ENCODE measurements at regions not wholly inside any gene's neighbourhood (a gene's known extent, or its start where the extent isn't known, plus 50 kb on each side); places are given as distances from the start of the nearest gene placed in this dataset.

DNA sequence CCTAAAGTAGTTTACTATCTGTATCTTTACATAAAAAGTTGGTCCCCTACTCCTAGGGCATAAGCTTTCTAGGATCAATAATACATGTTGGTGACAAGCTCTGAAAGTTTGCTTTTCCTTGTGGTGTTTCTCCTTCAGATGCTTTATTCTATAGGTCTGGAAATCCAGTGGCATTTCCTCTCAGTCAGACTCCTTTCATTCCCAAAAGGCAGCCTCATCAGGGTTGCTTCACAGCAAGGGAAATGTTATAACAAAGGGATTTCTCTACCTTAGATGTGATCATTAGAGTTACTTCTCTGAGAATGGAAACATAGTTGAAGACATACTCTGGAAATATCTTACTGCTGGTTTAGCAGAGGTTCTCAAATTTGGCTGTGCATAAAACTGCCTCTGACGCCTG is 1072.4 kb upstream of the ZEB2 start:
- Histone ChIP-seq H3K4me3 (no peak overlapping the region), H3K4me1 (ENCODE audit: insufficient read depth) (peaks cover 2% of the 10 kb centered on the region), H3K36me3 (no peaks in the 10 kb centered on the region), H3K27ac (no peak overlapping the region), H3K27me3 (no peaks in the 10 kb centered on the region), H3K9me3 (no peaks in the 10 kb centered on the region)
- TF ChIP-seq POLR2A (IDR thresholded peaks at IDR 0.05) (no peak), EP300 (IDR thresholded peaks at IDR 0.05) (no peak)
- TF ChIP-seq, protein P1, sequence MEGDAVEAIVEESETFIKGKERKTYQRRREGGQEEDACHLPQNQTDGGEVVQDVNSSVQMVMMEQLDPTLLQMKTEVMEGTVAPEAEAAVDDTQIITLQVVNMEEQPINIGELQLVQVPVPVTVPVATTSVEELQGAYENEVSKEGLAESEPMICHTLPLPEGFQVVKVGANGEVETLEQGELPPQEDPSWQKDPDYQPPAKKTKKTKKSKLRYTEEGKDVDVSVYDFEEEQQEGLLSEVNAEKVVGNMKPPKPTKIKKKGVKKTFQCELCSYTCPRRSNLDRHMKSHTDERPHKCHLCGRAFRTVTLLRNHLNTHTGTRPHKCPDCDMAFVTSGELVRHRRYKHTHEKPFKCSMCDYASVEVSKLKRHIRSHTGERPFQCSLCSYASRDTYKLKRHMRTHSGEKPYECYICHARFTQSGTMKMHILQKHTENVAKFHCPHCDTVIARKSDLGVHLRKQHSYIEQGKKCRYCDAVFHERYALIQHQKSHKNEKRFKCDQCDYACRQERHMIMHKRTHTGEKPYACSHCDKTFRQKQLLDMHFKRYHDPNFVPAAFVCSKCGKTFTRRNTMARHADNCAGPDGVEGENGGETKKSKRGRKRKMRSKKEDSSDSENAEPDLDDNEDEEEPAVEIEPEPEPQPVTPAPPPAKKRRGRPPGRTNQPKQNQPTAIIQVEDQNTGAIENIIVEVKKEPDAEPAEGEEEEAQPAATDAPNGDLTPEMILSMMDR (IDR thresholded peaks at IDR 0.05), result no peak
- WGBS, 3 donors, result 94 to 100% (median 100%) methylated on average over 1 of the region's 1 CpG
- no peak for DNase-seq
- intact Hi-C loops (cut with DNase I), result no loop called here

- H3K9me3 ChIP-seq, result no peaks in the 10 kb centered on the region
- intact Hi-C loops (cut with DNase I), result no loop called here
- H3K27ac ChIP-seq, result no peak overlapping the region
- TF ChIP-seq POLR2A (IDR thresholded peaks at IDR 0.05), result no peak
- TF ChIP-seq EP300 (IDR thresholded peaks at IDR 0.05), result no peak
- TF ChIP-seq, protein P1 (IDR thresholded peaks at IDR 0.05), result no peak
- 85 to 93% (median 92%) methylated on average over 3 of the region's 3 CpGs for WGBS, 3 donors
- H3K4me1 ChIP-seq (ENCODE audit: insufficient read depth), result no peaks in the 10 kb centered on the region
- no peak overlapping the region for H3K4me3 ChIP-seq
- H3K36me3 ChIP-seq, result no peaks in the 10 kb centered on the region
- no peak for DNase-seq
- no peaks in the 10 kb centered on the region for H3K27me3 ChIP-seq
Observed at GRCh38 chr2:145591109-145591809, 1071.3 kb upstream of the ZEB2 start.

GRCh38 chr2:145587922-145588321 is 1068.0 kb upstream of the ZEB2 start:
- WGBS, 3 donors, result 89 to 94% (median 91%) methylated on average over 3 of the region's 3 CpGs
- Histone ChIP-seq H3K36me3 (no peaks in the 10 kb centered on the region), H3K4me3 (no peak overlapping the region), H3K9me3 (no peaks in the 10 kb centered on the region), H3K27me3 (no peaks in the 10 kb centered on the region), H3K27ac (no peak overlapping the region), H3K4me1 (ENCODE audit: insufficient read depth) (no peaks in the 10 kb centered on the region)
- TF ChIP-seq POLR2A (IDR thresholded peaks at IDR 0.05) (no peak), EP300 (IDR thresholded peaks at IDR 0.05) (no peak)
- TF ChIP-seq, protein P1 (IDR thresholded peaks at IDR 0.05), result no peak
- no peak for DNase-seq
- intact Hi-C loops (cut with DNase I), result no loop called here

DNA sequence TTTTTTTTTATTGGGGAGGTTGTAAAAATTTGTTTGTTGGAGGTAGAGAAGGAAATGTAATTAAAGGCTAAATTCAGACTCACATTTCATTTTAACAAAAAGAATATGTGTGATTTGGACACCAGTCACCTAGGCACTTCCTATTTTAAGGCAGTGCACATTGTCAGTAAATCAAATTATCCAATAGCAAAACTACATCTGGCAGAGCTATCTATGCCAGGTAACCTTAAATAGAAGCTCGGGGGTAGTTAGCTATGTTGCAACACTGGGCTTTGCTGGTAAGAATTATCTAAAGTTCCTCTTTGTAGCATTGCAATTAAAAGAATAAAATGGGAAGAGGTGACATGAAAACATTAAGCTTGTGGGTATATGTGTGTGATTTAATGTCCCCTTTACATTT is 1064.4 kb upstream of the ZEB2 start:
- Histone ChIP-seq H3K9me3 (no peaks in the 10 kb centered on the region), H3K4me3 (no peak overlapping the region), H3K36me3 (no peaks in the 10 kb centered on the region), H3K4me1 (ENCODE audit: insufficient read depth) (no peaks in the 10 kb centered on the region), H3K27me3 (no peaks in the 10 kb centered on the region), H3K27ac (no peak overlapping the region)
- TF ChIP-seq, protein P1 (IDR thresholded peaks at IDR 0.05), result no peak
- TF ChIP-seq POLR2A (IDR thresholded peaks at IDR 0.05), result no peak
- TF ChIP-seq EP300 (IDR thresholded peaks at IDR 0.05), result no peak
- no peak for DNase-seq
- WGBS, 3 donors, result 83 to 97% (median 91%) methylated on average over 1 of the region's 1 CpG
- intact Hi-C loops (cut with DNase I), result no loop called here
